ENCODE measurements at regions not wholly inside any gene's neighbourhood (a gene's known extent, or its start where the extent isn't known, plus 50 kb on each side); places are given as distances from the start of the nearest gene placed in this dataset.

DNA sequence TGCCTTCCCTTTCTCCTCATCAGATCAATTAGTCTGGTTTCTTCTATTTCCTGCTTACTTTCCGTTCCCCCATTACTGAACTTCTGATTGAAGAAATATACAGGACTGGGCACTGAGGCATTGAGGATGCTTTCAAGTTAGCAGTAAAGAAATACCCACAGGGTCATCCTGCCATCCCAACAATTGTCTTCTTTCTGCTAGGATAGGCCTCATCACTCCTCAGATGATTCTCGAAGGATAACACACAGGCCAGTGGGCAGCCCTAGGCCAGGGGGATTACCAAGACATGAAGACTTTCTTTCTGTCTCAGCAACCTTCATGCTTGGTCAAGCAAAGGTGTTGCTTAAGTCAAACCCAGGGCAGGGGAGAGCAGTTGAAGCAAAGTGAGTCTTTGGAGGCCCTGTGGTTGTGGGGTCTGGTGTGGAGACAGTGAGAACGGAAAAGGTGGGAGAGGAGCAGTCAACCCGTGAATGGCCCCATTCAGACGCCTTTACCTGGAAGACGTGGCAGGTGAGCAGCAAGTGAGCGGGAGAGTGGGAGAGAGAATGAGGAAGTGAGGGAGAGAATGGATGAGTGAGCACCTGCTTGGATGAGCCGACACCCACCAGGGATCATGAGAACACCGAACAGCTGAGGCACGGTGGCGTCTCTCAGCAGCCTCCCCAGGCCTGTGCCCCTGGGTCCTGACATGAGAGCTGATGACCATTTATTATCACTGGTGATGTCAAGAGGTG, 462.9 kb downstream of the PREX1 start:
- H3K4me3 ChIP-seq = no peak overlapping the region
- no peaks in the 10 kb centered on the region for H3F3A ChIP-seq (ENCODE audit: insufficient read depth, low read depth)
- H3K9me2 ChIP-seq (ENCODE audit: insufficient read depth) = no peaks in the 10 kb centered on the region
- no peak overlapping the region for H3K27ac ChIP-seq
- CTCF ChIA-PET = no interaction called here
- H3K27me3 ChIP-seq (ENCODE audit: insufficient read depth, low read depth) = no peaks in the 10 kb centered on the region
- H3K9me3 ChIP-seq (ENCODE audit: insufficient read depth, low read depth) = no peaks in the 10 kb centered on the region
- no TSS peak for BruUV-seq (replicated peaks)
- H4K20me1 ChIP-seq (ENCODE audit: insufficient read depth) = no peaks in the 10 kb centered on the region
- POLR2A ChIA-PET (ENCODE audit: unreplicated experiment) = no interaction called here
- no peak for TF ChIP-seq EZH2 (IDR thresholded peaks at IDR 0.05; ENCODE audit: low read depth)
- TF ChIP-seq CTCF (conservative IDR thresholded peaks at IDR 0.05) = no peak
- H2AFZ ChIP-seq = no peak overlapping the region
- no peak overlapping the region for H3K4me2 ChIP-seq
- no peaks in the 10 kb centered on the region for H3K36me3 ChIP-seq (ENCODE audit: low read depth)
- peaks cover 4% of the 10 kb centered on the region; the same call in 1 of the 2 replicates for H3K4me1 ChIP-seq (replicated peaks; ENCODE audit: insufficient read depth)
- DNase-seq = no peak
- no peaks in the 10 kb centered on the region for H3K79me2 ChIP-seq (ENCODE audit: low read depth)
- intact Hi-C loops (cut with micrococcal nuclease; ENCODE audit: unreplicated experiment) = no loop called here

DNA sequence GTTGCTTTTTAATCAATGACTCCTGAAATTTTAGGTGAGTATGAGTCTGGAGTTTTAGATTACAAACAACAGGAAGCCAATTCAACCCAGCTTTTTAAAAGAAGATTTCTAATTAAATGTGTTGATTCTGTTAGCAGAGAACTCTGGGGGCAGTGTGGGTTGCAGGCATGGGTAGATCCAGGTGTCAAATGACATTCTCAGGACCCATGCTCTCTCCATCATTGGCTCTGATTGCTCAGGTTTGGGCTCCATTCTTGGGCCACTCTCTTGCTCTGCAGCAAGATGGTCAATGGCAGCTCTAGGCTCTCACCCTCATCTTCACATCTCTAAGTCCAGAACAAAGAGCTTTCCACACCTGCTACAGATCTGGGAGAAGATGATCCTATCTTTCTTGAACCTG, 463.7 kb downstream of the PREX1 start:
- CTCF ChIA-PET = interaction anchor here (0.7 kb wide), 1 partner anchor 205 kb away, joined by 3 read pairs; no protein-coding TSS in a partner anchor
- Histone ChIP-seq H3K27me3 (ENCODE audit: insufficient read depth, low read depth) (no peaks in the 10 kb centered on the region), H3K36me3 (ENCODE audit: low read depth) (no peaks in the 10 kb centered on the region), H3K9me3 (ENCODE audit: insufficient read depth, low read depth) (no peaks in the 10 kb centered on the region), H3K27ac (no peak overlapping the region), H3K9me2 (ENCODE audit: insufficient read depth) (no peaks in the 10 kb centered on the region), H3F3A (ENCODE audit: insufficient read depth, low read depth) (no peaks in the 10 kb centered on the region), H3K79me2 (ENCODE audit: low read depth) (no peaks in the 10 kb centered on the region), H3K4me2 (no peak overlapping the region), H3K4me1 (replicated peaks; ENCODE audit: insufficient read depth) (peaks cover 4% of the 10 kb centered on the region; the same call in 1 of the 2 replicates), H4K20me1 (ENCODE audit: insufficient read depth) (no peaks in the 10 kb centered on the region), H3K4me3 (no peak overlapping the region), H2AFZ (no peak overlapping the region)
- no peak for DNase-seq
- no TSS peak for BruUV-seq (replicated peaks)
- POLR2A ChIA-PET (ENCODE audit: unreplicated experiment) = no interaction called here
- intact Hi-C loops (cut with micrococcal nuclease; ENCODE audit: unreplicated experiment) = no loop called here
- no peak for TF ChIP-seq EZH2 (IDR thresholded peaks at IDR 0.05; ENCODE audit: low read depth)
- no peak for TF ChIP-seq CTCF (conservative IDR thresholded peaks at IDR 0.05)

DNA sequence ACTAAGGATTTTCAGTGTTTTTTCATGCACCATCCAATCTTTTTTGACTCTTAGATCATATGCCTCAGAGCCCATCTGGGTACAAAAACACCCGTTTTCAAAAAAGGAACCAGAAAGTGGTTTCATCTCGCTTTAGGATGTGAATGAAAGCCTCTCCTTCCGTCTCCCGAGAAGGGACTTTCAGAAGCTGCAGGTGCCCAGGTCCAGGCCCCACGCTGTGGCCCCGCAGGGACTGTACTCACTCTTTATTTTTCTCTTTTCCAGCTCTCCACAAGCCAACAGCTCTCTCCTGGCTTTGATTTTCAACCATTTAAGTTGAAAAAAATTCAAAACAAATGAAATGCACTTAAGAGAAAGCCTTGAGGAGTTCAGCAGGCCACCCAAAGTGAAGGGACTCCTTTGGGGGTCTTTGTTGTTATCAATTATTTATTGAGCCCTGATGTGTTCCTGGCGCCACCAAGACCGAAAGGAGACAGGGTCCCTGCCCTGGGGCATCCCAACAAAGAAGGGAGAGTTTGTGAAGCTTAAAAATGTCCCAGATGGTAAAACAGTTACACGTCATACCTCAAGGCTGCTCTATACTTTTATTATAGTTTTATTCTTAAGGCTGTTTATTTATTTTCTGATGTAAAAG, 467.3 kb downstream of the PREX1 start:
- H3K79me2 ChIP-seq (ENCODE audit: low read depth) = no peaks in the 10 kb centered on the region
- H2AFZ ChIP-seq = no peak overlapping the region
- H3K4me2 ChIP-seq = no peak overlapping the region
- peaks cover 4% of the 10 kb centered on the region; the same call in 1 of the 2 replicates for H3K4me1 ChIP-seq (replicated peaks; ENCODE audit: insufficient read depth)
- no peaks in the 10 kb centered on the region for H4K20me1 ChIP-seq (ENCODE audit: insufficient read depth)
- no peaks in the 10 kb centered on the region for H3K27me3 ChIP-seq (ENCODE audit: insufficient read depth, low read depth)
- no peaks in the 10 kb centered on the region for H3K36me3 ChIP-seq (ENCODE audit: low read depth)
- intact Hi-C loops (cut with micrococcal nuclease; ENCODE audit: unreplicated experiment) = no loop called here
- TF ChIP-seq EZH2 (IDR thresholded peaks at IDR 0.05; ENCODE audit: low read depth) (no peak), CTCF (conservative IDR thresholded peaks at IDR 0.05) (no peak)
- ChIA-PET CTCF (no interaction called here), POLR2A (ENCODE audit: unreplicated experiment) (interaction anchor here (0.7 kb wide), 1 partner anchor 77 kb away, joined by 4 read pairs; no protein-coding TSS in a partner anchor)
- no peak overlapping the region for H3K4me3 ChIP-seq
- H3K27ac ChIP-seq = no peak overlapping the region
- H3K9me2 ChIP-seq (ENCODE audit: insufficient read depth) = no peaks in the 10 kb centered on the region
- no peaks in the 10 kb centered on the region for H3K9me3 ChIP-seq (ENCODE audit: insufficient read depth, low read depth)
- DNase-seq = no peak
- no TSS peak for BruUV-seq (replicated peaks)
- no peaks in the 10 kb centered on the region for H3F3A ChIP-seq (ENCODE audit: insufficient read depth, low read depth)
